Caco-2 (cell line): ENCODE measurements at regions not wholly inside any gene's neighbourhood (a gene's known extent, or its start where the extent isn't known, plus 50 kb on each side); places are given as distances from the start of the nearest gene placed in this dataset.

Experiments
- BruUV-seq: library from RNA; stranded (reverse); fragments of 400-500 nt; replicated peaks from 2 replicates; lab custom pipeline; 2021; lab: Mats Ljungman, UMichigan
- CTCF ChIA-PET: fragments of 300-600 bp; sonication (Branson Sonifier 250); formaldehyde crosslinking; loops from one replicate; lab custom pipeline; 2022; ENCODE audit warnings: antibody characterized with exemption; lab: Charles Lee
- POLR2A ChIA-PET: fragments of 300-600 bp; sonication (Branson Sonifier 250); formaldehyde crosslinking; loops from one replicate; lab custom pipeline; 2022; ENCODE audit warnings: antibody characterized with exemption; lab: Charles Lee
- DNase-seq, 2 experiments: peaks; one replicate each; pipeline versions ENCODE4 v3.0.0 to v3.0.0-alpha.2; 2020 to 2022
- H3K27me3 ChIP-seq: replicated peaks from 2 replicates; pipeline ENCODE4 v1.6.0; 2011; ENCODE audit warnings: low read length; ENCODE audit not compliant: control insufficient read depth, insufficient read depth
- H3K36me3 ChIP-seq: 2 replicates; pipeline ENCODE4 v1.5.1; 2011; ENCODE audit warnings: low read length; ENCODE audit not compliant: control insufficient read depth, insufficient read depth
- H3K4me1 ChIP-seq: fragments of 250-450 bp; sonication (Bioruptor Pico); 2 replicates; pipeline ENCODE4 v1.5.1; 2020; ENCODE audit warnings: mild to moderate bottlenecking
- H3K4me3 ChIP-seq: 2 replicates; pipeline ENCODE4 v1.5.1; 2011; ENCODE audit warnings: low read depth, mild to moderate bottlenecking, control low read depth, low read length
- H3K9me3 ChIP-seq: fragments of 250-450 bp; sonication (Bioruptor Pico); 2 replicates; pipeline ENCODE4 v1.5.1; 2020; ENCODE audit warnings: mild to moderate bottlenecking, moderate library complexity
- H3K27ac Mint-ChIP-seq: one replicate; pipeline ENCODE4 v1.8.0; 2022; ENCODE audit warnings: mixed read lengths; ENCODE audit not compliant: unreplicated experiment
- H3K27me3 Mint-ChIP-seq: one replicate; pipeline ENCODE4 v1.8.0; 2022; ENCODE audit warnings: mixed read lengths; ENCODE audit not compliant: insufficient read depth, unreplicated experiment
- H3K36me3 Mint-ChIP-seq: one replicate; pipeline ENCODE4 v1.8.0; 2022; ENCODE audit warnings: mild to moderate bottlenecking, mixed read lengths; ENCODE audit not compliant: insufficient read depth, unreplicated experiment
- H3K4me1 Mint-ChIP-seq: one replicate; pipeline ENCODE4 v1.8.0; 2022; ENCODE audit warnings: low read depth, mixed read lengths; ENCODE audit not compliant: unreplicated experiment
- H3K4me3 Mint-ChIP-seq: one replicate; pipeline ENCODE4 v1.8.0; 2022; ENCODE audit warnings: mild to moderate bottlenecking, moderate library complexity, mixed read lengths; ENCODE audit not compliant: unreplicated experiment
- H3K9me3 Mint-ChIP-seq: one replicate; pipeline ENCODE4 v1.8.0; 2022; ENCODE audit warnings: mixed read lengths; ENCODE audit not compliant: unreplicated experiment
- CTCF ChIP-seq, 2 experiments: fragments of 200-600 bp in 1 of 2; IDR thresholded peaks; 1 replicate in 1 of 2; 2 replicates in 1 of 2; pipeline versions ENCODE4 v1.5.1 to v1.8.0; 2011 to 2022; ENCODE audit warnings: antibody characterized with exemption in 1 of 2, control low read depth in 1 of 2, inconsistent platforms in 1 of 2, low read depth in 1 of 2, low read length in 1 of 2, mild to moderate bottlenecking in 1 of 2, moderate library complexity in 1 of 2; ENCODE audit not compliant: insufficient read depth in 1 of 2, severe bottlenecking in 1 of 2, unreplicated experiment in 1 of 2
- intact Hi-C: fragments of 100-400 bp; cut with micrococcal nuclease; formaldehyde crosslinking; loops from one replicate; pipeline ENCODE4 v1.10.0; 2022; ENCODE audit not compliant: unreplicated experiment

DNA sequence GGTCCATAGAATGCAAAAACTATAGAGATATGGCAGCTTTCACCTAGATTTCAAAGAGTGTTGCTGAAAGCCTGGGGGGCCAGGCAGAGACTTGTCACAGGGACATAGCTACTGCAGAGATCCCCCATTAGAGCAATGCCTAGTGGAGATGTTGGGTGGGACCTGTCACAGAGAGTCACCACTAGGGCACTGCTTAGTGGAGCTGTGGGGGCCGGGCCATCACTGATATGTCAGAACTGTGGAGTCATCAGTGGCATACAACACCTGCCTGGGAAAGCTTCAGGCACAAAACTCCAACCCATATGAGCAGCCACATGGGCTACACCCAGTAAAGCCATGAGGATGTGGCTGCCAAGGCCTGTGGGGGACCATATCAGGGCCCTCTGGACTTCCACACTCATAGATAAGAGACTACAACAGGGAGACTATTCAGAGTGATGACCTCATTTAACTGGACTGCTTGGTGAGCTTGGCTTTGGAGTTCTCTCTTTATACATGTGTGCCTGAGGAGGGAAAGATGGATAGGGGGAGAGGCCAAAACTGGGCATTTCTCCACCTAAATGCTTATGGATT, 176.3 kb downstream of the ZNF621 start:
- BruUV-seq: no TSS peak
- no peak for TF ChIP-seq CTCF (IDR thresholded peaks at IDR 0.05; ENCODE audit: insufficient read depth in 1 of 2, low read depth in 1 of 2, low read length in 1 of 2, severe bottlenecking in 1 of 2, unreplicated experiment in 1 of 2)
- H3K9me3 ChIP-seq: 0 out of 2 replicates have a peak, but pooled peaks cover 2% of the 10 kb centered on the region
- no peaks in the 10 kb centered on the region for H3K36me3 Mint-ChIP-seq
- H3K36me3 ChIP-seq: no peaks in the 10 kb centered on the region
- no peaks in the 10 kb centered on the region for H3K4me1 ChIP-seq
- H3K27me3 ChIP-seq: no peaks in the 10 kb centered on the region; the same call in 1 of the 2 replicates
- ChIA-PET CTCF (no interaction called here), POLR2A (no interaction called here)
- no peak overlapping the region for H3K4me3 ChIP-seq
- H3K4me1 Mint-ChIP-seq: no peaks in the 10 kb centered on the region
- H3K27ac Mint-ChIP-seq: no peak overlapping the region
- no peak for DNase-seq
- H3K9me3 Mint-ChIP-seq: peaks cover 33% of the 10 kb centered on the region
- intact Hi-C loops: no loop called here
- no peak overlapping the region for H3K4me3 Mint-ChIP-seq
- H3K27me3 Mint-ChIP-seq: peaks cover 7% of the 10 kb centered on the region

- Histone ChIP-seq H3K27me3 (no peaks in the 10 kb centered on the region), H3K9me3 (peaks cover 5% of the 10 kb centered on the region; the same call in 1 of the 2 replicates), H3K4me3 (no peak overlapping the region), H3K36me3 (no peaks in the 10 kb centered on the region), H3K4me1 (no peaks in the 10 kb centered on the region)
- no peak for DNase-seq
- no peaks in the 10 kb centered on the region for H3K4me1 Mint-ChIP-seq
- H3K36me3 Mint-ChIP-seq: no peaks in the 10 kb centered on the region
- H3K27ac Mint-ChIP-seq: no peak overlapping the region
- POLR2A ChIA-PET: no interaction called here
- peaks cover 33% of the 10 kb centered on the region for H3K9me3 Mint-ChIP-seq
- CTCF ChIA-PET: no interaction called here
- TF ChIP-seq CTCF (IDR thresholded peaks at IDR 0.05; ENCODE audit: insufficient read depth in 1 of 2, low read depth in 1 of 2, low read length in 1 of 2, severe bottlenecking in 1 of 2, unreplicated experiment in 1 of 2): no peak
- intact Hi-C loops: no loop called here
- no peak overlapping the region for H3K4me3 Mint-ChIP-seq
- no TSS peak for BruUV-seq
- peaks cover 6% of the 10 kb centered on the region for H3K27me3 Mint-ChIP-seq
Observed at GRCh38 chr3:40704224-40704623, 179.5 kb downstream of the ZNF621 start.

DNA sequence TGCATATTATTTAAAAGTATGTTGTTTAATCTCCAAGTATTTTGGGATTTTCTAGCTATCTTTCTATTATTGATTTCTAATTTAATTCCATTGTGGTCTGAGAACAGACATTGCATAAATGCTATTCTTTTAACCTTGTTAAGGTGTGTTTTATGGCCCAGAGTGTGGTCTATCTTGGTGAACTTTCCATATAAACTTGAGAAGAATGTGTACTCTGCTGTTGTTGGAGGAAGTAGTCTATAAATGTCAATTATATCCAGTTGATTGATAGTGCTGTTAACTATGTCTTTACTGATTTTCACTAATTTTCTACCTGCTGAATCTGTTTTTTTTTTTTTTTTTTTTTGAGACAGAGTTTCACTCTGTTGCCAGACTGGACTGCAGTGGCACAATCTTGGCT, 180.9 kb downstream of the ZNF621 start:
- Histone ChIP-seq H3K27me3 (no peaks in the 10 kb centered on the region), H3K36me3 (no peaks in the 10 kb centered on the region), H3K4me3 (no peak overlapping the region), H3K4me1 (no peaks in the 10 kb centered on the region), H3K9me3 (peaks cover 5% of the 10 kb centered on the region; the same call in 1 of the 2 replicates)
- CTCF ChIA-PET: no interaction called here
- no TSS peak for BruUV-seq
- Mint-ChIP-seq H3K4me1 (no peaks in the 10 kb centered on the region), H3K9me3 (peaks cover 21% of the 10 kb centered on the region), H3K27me3 (peaks cover 3% of the 10 kb centered on the region), H3K4me3 (no peak overlapping the region), H3K36me3 (no peaks in the 10 kb centered on the region), H3K27ac (no peak overlapping the region)
- TF ChIP-seq CTCF (IDR thresholded peaks at IDR 0.05; ENCODE audit: insufficient read depth in 1 of 2, low read depth in 1 of 2, low read length in 1 of 2, severe bottlenecking in 1 of 2, unreplicated experiment in 1 of 2): no peak
- intact Hi-C loops: no loop called here
- POLR2A ChIA-PET: interaction anchor here (0.6 kb wide), 1 partner anchor 471 kb away, joined by 6 read pairs; no protein-coding TSS in a partner anchor
- no peak for DNase-seq
